GM21786 (cell line): ENCODE measurements at regions not wholly inside any gene's neighbourhood (a gene's known extent, or its start where the extent isn't known, plus 50 kb on each side); places are given as distances from the start of the nearest gene placed in this dataset.
"Not testable (repeated sequence)": the region's sequence is repeated elsewhere in the genome, so short reads cannot be mapped to it uniquely, and the experiment has no call there.

ENCODE experiments used
- ATAC-seq: cut with Tn5 transposase; IDR thresholded peaks from one replicate; pipeline ENCODE4 v1.9.1; 2021; ENCODE audit not compliant: unreplicated experiment

DNA sequence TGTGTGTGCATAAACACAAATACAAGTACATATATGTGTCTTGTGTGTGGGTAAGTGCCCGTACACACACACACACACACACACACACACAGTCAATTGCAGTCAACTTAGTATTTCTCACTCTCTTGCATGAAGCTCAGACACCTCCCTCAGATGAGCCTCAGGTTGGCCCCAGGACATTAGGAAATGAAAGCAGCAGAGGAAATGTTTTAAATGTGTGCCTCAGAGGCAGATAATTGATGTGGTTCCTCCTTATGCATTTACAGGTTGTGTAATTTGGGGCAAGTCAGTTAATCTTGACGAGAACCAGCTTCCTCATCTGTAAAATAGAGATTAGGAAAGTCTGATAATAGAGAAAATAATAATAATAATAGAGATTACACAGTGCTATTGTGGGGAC is 814.0 kb upstream of the ID2 start:
- ATAC-seq, result no peak

DNA sequence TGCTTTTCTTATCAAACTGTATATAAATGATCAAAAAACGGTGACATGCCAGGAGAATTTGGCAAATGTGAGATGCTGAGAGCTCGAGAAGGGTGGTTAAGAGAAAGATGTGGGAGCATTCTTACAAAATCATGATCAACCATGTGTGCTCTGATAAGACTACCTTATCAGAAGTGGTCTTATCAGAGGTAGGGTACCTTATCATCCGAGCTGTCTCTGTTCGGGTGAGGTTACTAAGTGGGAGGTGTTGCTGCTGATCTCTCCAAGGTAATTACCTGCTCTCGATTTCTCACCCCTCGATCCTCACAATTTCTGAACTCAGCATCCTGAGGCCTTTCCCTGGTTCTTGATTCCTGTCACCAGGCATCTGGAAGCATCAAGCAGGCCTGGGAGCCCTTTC is 813.0 kb upstream of the ID2 start:
- ATAC-seq, result no peak

DNA sequence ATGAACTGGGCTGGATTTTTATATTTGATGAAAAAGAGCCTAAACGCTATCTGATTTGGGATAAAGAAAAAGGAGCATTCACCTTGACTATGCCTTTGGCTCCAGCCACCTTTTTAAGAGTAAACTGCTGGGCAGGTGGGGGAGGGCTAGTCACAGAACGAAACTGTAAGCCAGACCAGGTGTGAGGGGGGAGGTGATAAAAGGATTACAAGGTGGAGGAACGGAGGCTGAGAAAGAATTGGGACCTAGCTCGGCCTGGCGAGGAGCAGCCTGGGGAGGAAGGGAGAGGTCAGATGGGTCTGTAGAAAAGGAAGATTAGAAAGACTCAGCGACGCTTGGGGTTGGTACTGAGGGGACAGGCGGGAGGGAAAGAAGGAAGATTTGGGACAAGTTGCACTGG is 805.4 kb upstream of the ID2 start:
- not testable (repeated sequence) for ATAC-seq

GRCh38 chr2:7878266-7878665 is 803.6 kb upstream of the ID2 start:
- not testable (repeated sequence) for ATAC-seq

- no peak for ATAC-seq
Observed at GRCh38 chr2:7878786-7879482, 802.9 kb upstream of the ID2 start.

DNA sequence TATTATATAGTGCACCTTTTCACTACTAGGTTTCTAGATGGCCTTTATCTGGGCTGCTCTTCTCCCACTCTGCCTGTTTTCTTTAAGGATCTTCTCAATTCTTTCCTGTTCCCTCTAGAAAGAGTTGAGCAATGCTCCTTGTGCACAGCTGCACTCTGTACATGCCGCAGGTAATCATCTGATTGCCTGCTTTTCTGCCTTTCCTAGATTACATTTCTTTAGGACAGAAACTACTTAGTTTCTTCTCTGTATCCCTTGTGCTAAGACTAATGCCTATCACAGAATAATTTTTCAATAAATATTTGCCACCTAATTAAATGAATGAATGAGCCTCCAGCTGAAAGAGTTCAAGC is 802.4 kb upstream of the ID2 start:
- ATAC-seq, result no peak

- no peak for ATAC-seq
Observed at GRCh38 chr2:7880126-7880525, 801.7 kb upstream of the ID2 start.

GRCh38 chr2:7880566-7880965 is 801.3 kb upstream of the ID2 start:
- ATAC-seq, result no peak

- no peak for ATAC-seq
Observed at GRCh38 chr2:7881063-7881462, 800.8 kb upstream of the ID2 start.

DNA sequence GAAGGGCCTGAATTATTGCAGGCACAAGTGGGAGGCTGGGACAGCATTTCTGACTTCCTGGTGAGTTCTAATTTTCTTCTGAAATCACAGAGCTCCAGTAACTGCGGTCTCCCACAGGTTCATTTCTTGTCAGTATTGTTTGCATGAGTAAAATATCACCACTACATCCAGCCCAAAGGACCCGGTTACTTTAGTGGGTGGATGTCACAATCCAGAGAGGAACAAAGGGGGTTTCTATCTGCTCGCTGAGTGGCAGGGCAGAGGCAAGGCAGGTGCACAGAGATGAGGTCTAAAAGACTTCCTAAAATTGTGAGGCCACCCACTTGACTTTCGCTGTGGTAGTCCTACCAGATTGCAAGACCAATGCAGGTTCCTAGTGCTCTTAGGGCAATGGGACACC is 800.4 kb upstream of the ID2 start:
- no peak for ATAC-seq

DNA sequence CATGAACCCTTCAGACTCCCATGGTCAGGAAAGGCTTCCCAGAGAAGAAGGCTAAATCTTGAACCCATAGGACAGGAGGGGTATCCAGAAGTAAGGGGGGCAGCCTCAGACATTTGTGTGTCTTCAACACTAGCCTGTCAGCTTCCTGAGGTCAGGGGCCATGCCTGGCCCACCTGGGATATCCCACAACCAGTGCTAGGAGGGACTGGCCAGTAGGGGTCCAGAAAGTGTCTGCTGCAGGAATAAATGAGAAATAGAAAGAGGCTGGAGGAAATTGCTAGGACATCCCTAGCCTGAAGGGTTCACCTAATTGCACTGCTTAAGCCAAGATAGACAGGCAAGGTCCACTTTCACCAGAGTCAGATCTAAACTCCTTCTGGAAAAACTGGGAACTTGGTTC is 799.6 kb upstream of the ID2 start:
- ATAC-seq, result no peak

DNA sequence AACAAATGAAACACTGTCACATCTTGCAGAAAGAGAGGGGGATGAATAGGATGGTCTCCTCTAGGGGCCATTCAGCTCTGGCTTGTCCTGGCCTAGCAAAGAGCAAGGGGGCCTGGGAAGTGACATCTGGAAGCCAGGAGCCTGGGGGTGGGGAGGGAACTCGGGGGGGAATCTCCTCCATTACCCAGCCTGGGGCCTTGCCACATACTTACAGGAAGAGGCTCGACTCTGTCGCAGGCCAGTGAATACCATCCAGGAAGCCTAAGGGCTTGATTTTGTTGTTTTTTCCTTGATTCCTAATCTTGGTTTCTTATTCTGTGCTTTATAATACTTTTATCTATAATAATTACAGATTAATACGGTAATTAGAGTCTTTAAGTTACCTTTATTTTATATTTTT is 797.5 kb upstream of the ID2 start:
- no peak for ATAC-seq

- ATAC-seq, result no peak
Observed at GRCh38 chr2:7886666-7887065, 795.2 kb upstream of the ID2 start.

- ATAC-seq, result no peak
Observed at GRCh38 chr2:7887441-7887840, 794.4 kb upstream of the ID2 start.

DNA sequence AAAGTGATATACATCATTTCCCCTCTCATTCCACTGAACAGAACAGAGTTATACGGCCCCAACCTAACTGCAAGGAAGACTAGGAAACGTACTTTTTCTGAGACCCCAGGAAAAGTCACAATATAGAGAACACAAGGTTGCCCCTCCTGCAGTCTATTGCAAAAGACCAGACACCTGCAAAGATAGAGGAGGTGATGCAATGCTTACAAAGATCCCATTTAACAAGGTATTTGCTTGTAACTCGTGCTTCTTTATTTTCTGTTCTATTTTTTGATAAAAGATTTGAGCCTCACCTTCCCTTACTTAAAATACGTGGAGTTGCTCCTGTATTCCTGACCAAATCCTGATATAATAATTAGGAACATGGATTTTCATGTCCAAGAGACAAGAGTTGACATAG is 793.0 kb upstream of the ID2 start:
- no peak for ATAC-seq

GRCh38 chr2:7891312-7891711 is 790.5 kb upstream of the ID2 start:
- ATAC-seq, result no peak

GRCh38 chr2:7895289-7895688 is 786.6 kb upstream of the ID2 start:
- ATAC-seq, result no peak

DNA sequence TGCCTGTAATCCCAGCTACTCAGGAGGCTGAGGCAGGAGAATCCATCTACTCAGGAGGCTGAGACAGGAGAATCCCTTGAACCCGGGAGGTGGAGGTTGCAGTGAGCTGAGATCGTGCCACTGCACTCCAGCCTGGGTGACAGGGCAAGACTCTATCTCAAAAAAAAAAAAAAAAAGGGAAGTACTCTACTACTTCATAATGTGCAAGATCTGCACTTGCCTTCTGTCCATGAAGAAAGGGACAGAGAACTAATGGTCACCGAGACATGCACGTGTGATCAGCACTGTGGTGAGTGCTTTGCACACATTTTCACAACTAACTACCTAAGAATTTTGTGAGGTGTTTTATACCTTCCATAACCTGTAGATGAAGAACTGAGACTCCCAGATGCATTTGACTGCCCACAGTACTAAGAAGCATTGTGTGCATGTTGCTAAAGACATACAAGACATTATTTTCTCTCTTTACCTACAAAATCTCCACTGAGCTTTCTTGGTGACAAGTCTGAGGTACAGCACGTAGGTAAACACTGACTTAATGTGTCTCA is 784.8 kb upstream of the ID2 start:
- ATAC-seq, result no peak

GRCh38 chr2:7899241-7899640 is 782.6 kb upstream of the ID2 start:
- no peak for ATAC-seq

GRCh38 chr2:7899923-7900322 is 781.9 kb upstream of the ID2 start:
- no peak for ATAC-seq

- ATAC-seq, result no peak
Observed at GRCh38 chr2:7900593-7900992, 781.3 kb upstream of the ID2 start.

DNA sequence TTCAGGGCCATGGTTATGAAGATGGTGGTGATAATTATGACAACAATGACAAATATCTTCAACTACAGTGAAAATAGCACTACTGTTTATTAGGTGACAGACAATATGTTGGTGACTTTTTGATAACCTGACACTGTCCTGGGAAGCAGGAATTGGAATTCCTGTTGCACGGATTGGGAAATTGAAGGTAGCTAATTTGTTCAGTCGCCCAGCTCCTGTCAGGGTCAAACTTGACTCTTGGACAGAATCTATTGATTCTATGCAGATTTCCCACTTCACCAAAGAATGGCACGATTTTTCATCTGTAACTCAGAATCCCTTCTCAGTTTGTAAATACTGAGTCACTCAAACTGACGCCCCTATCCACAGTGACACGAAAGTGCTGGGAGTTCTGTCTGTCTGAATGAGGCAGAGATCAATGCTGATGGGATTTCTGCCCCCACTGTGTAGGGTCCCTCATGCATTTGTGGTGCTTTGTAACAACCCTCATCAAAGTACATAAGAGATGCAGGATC is 779.5 kb upstream of the ID2 start:
- no peak for ATAC-seq

DNA sequence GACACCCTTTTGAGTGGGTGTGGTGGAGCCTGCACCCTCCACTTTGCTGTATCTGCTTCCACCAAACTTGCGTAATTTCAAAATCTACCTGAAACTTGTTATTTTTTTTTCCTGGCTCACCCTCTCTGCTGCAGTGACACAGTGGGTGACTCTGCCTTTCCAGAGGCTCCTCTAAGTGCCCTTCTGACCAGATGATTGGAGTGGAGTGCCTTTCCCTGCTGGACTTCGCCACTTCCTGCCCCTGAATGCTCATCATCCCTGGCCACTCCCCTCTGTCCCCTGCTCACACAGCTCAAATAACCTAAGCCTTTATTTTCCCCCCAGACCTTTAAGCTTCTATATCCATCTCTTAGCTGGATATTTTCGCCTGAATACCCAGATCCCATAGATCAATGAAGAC is 777.5 kb upstream of the ID2 start:
- no peak for ATAC-seq
